ENCODE measurements at regions not wholly inside any gene's neighbourhood (a gene's known extent, or its start where the extent isn't known, plus 50 kb on each side); places are given as distances from the start of the nearest gene placed in this dataset.

- ATAC-seq, result no peak
- Histone ChIP-seq H3K4me3 (no peak overlapping the region), H3K4me2 (peak overlapping the region; percentile 61; the same call in 2 of the 3 replicates), H3K27ac (peak overlapping the region in 1 of 2 experiments; percentile 53; a peak in 2 of 6 replicates), H3K4me1 (peaks cover 28% of the 10 kb centered on the region), H3K9me3 (no peaks in the 10 kb centered on the region)
- no peak for DNase-seq (ENCODE audit: low read depth in 1 of 2, low spot score in 1 of 2)
- no peak for FAIRE-seq
- ChIA-PET POLR2A (no interaction called here), CTCF (interaction anchor here (1.4 kb wide), 1 partner anchor 1063 kb away, joined by 4 read pairs; the partner anchor contains the start of gene IRS1)
- TF ChIP-seq MAZ (IDR thresholded peaks at IDR 0.05; ENCODE audit: borderline replicate concordance, low read depth, low read length), result no peak
- WGBS (ENCODE audit: missing lambda C conversion rate), result 17% methylated on average over 1 of the region's 1 CpG
Measured at GRCh38 chr2:225737556-225737955, 338.0 kb downstream of the NYAP2 start.

GRCh38 chr2:225735844-225736243, 336.3 kb downstream of the NYAP2 start:
- no peak overlapping the region for H3K4me3 ChIP-seq
- POLR2A ChIA-PET, result no interaction called here
- ATAC-seq, result peak; percentile 59 to 73; a peak in 5 of 6 replicates
- peak; percentile 58; the same call in 1 of the 2 replicates for TF ChIP-seq JUNB (IDR thresholded peaks at IDR 0.05)
- peak; percentile 80 for TF ChIP-seq GATA3 (IDR thresholded peaks at IDR 0.05; ENCODE audit: borderline replicate concordance)
- no peak for TF ChIP-seq EHMT2 (IDR thresholded peaks at IDR 0.05; ENCODE audit: low read depth)
- peak; percentile 33 for TF ChIP-seq MAFK (IDR thresholded peaks at IDR 0.05; ENCODE audit: partially characterized antibody)
- TF ChIP-seq FOSL2 (IDR thresholded peaks at IDR 0.05), result 0 out of 2 replicates have a peak, but pooled peaks have one; percentile 42
- peak; percentile 66; the same call in 1 of the 2 replicates for TF ChIP-seq FOSL2 (CRISPR knock-in tag; IDR thresholded peaks at IDR 0.05)
- H3K9me3 ChIP-seq, result no peaks in the 10 kb centered on the region
- CTCF ChIA-PET, result interaction anchor here (1.0 kb wide), 1 partner anchor 9 kb away, joined by 3 read pairs; no protein-coding TSS in a partner anchor
- FAIRE-seq, result peak; percentile 7
- 3% methylated on average over 3 of the region's 3 CpGs for WGBS (ENCODE audit: missing lambda C conversion rate)
- peak overlapping the region; percentile 61 for H3K4me2 ChIP-seq
- peak in 1 of 2 experiments; percentile 51 for DNase-seq (ENCODE audit: low read depth in 1 of 2, low spot score in 1 of 2)
- H3K27ac ChIP-seq, result peak overlapping the region; percentile 48 to 70
- peaks cover 28% of the 10 kb centered on the region for H3K4me1 ChIP-seq

- no peaks in the 10 kb centered on the region for H3K4me1 ChIP-seq
- WGBS (ENCODE audit: missing lambda C conversion rate), result 73% methylated on average over 3 of the region's 3 CpGs
- FAIRE-seq (no peak), DNase-seq (ENCODE audit: low read depth in 1 of 2, low spot score in 1 of 2) (no peak), ATAC-seq (no peak)
- 0 out of 3 replicates have a peak, but pooled peaks cover 3% of the 10 kb centered on the region for H3K9me3 ChIP-seq
- H3K27ac ChIP-seq, result no peak overlapping the region
- CTCF ChIA-PET, result interaction anchor here (0.6 kb wide), 1 partner anchor 677 kb away, joined by 3 read pairs; no protein-coding TSS in a partner anchor
- POLR2A ChIA-PET, result no interaction called here
- TF ChIP-seq TP53 (CRISPR knock-in tag; IDR thresholded peaks at IDR 0.05), result no peak
- H3K4me2 ChIP-seq, result no peak overlapping the region
- no peak overlapping the region for H3K4me3 ChIP-seq
Measured at GRCh38 chr2:225725726-225726125, 326.2 kb downstream of the NYAP2 start.

Small RNA genes lying in the stretch of these regions (small RNA-seq; reads per million reads assigned to genes)
- gene AC068138.1, result 0 reads per million in 6 experiments
- gene MIR5702, result 0 reads per million in 6 experiments

Measured in A549 (cell line).